Heart left ventricle (tissue), 13 donors: ENCODE measurements at regions not wholly inside any gene's neighbourhood (a gene's known extent, or its start where the extent isn't known, plus 50 kb on each side); places are given as distances from the start of the nearest gene placed in this dataset.

Experiments
- CTCF ChIP-seq, 12 donors: fragments of 200-600 bp; sonication (generic) in 4 of 12; IDR thresholded peaks; one replicate each; pipeline versions ENCODE4 v1.5.0 to v1.8.0; 2018 to 2022; ENCODE audit warnings: antibody characterized with exemption in 12 of 12, mild to moderate bottlenecking in 5 of 12
- POLR2A ChIP-seq, 2 donors: fragments of 450-650 bp; IDR thresholded peaks; one replicate each; pipeline ENCODE4 v1.6.1; 2017; ENCODE audit warnings: antibody characterized with exemption in 2 of 2, mild to moderate bottlenecking in 2 of 2, moderate library complexity in 2 of 2
- donor health status: ischemic (EF 13 %, LVEDD 7.1; RV severe dilation, severe dysfunction).
- donor health status: DM: no; HTN: yes; CAD: no.
- donor health status: DM: no; HTN: no; CAD: no.
- donor health status: ischemic (EF 25% LVEDD 6.9; RV normal size, moderate dysfunction).
- donor health status: ischemic (EF 25% LVEDD 5.7; RV mildly dilated, moderate dysfunction).
- donor health status: ischemic (EF 35%, LVEDD 5.7; RV mildly dilated, moderate dysfunction).
- donor health status: nonischemic (EF 11% LVEDD 7.7; RV severe dilation, severe dysfunction).
- donor health status: DM: yes; HTN: yes; CAD: no.
- donor health status: PGD.
- donor health status: ischemic (EF 29% LVEDD 5.4; RV normal size, mild dysfunction).
- donor health status: nonischemic (EF 23%, LVEDD 6.1; RV moderate dilation, normal function).

GRCh38 chr2:38163579-38163978 is 87.6 kb upstream of the CYP1B1 start:
- no peak for TF ChIP-seq CTCF (IDR thresholded peaks at IDR 0.05)
- TF ChIP-seq POLR2A (IDR thresholded peaks at IDR 0.05) = no peak
